ENCODE measurements at regions not wholly inside any gene's neighbourhood (a gene's known extent, or its start where the extent isn't known, plus 50 kb on each side); places are given as distances from the start of the nearest gene placed in this dataset.

DNA sequence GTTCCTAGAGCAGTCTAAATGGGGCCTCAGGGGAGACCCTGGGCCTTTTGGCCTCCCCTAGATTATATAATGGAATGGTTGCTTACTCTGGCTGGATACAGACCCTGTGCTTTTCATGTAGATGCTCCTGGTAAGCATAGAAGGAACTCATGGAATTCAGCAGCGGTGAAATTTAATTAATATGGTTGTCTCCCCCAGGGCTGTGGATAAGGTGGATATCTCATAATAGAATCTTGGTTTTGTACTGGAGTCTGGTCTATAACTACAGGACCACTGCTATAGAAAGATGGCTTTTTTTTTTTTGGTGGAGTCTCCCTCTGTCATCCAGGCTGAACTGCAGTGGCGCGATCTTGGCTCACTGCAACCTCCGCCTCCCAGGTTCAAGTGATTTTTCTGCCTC is 84.5 kb downstream of the HRH4 start:
- TF ChIP-seq POLR2AphosphoS5 (IDR thresholded peaks at IDR 0.05; ENCODE audit: low read depth, low read length) (no peak), POLR2A (IDR thresholded peaks at IDR 0.05; ENCODE audit: low read depth, low read length) (no peak), POU2F2 (IDR thresholded peaks at IDR 0.05; ENCODE audit: low read depth, low read length) (no peak)
